Activated T-helper 17 cell treated with anti-CD3 and anti-CD28 coated beads, Interleukin-2, amount 50 U/mL, for 72 hours (primary cell): ENCODE measurements at regions not wholly inside any gene's neighbourhood (a gene's known extent, or its start where the extent isn't known, plus 50 kb on each side); places are given as distances from the start of the nearest gene placed in this dataset.

Source experiments
- ATAC-seq: fragments of 150-1000 bp; cut with Tn5 transposase; replicated peaks from 2 replicates; pipeline ENCODE4 v1.10.0; 2021; ENCODE audit warnings: mild to moderate bottlenecking, moderate library complexity
- H3K27ac Mint-ChIP-seq: one replicate; pipeline ENCODE4 v1.8.0; 2022; ENCODE audit warnings: mixed read lengths
- H3K27me3 Mint-ChIP-seq: one replicate; pipeline ENCODE4 v1.8.0; 2022; ENCODE audit warnings: mixed read lengths
- H3K36me3 Mint-ChIP-seq: one replicate; pipeline ENCODE4 v1.8.0; 2022; ENCODE audit warnings: low read depth, mild to moderate bottlenecking, mixed read lengths
- H3K4me1 Mint-ChIP-seq: one replicate; pipeline ENCODE4 v1.8.0; 2022; ENCODE audit warnings: mixed read lengths
- H3K4me3 Mint-ChIP-seq: one replicate; pipeline ENCODE4 v1.8.0; 2022; ENCODE audit warnings: mild to moderate bottlenecking, mixed read lengths
- H3K9me3 Mint-ChIP-seq: one replicate; pipeline ENCODE4 v1.8.0; 2022; ENCODE audit warnings: mixed read lengths

GRCh38 chr6:153616506-153616905, 422.5 kb upstream of the OPRM1 start:
- Mint-ChIP-seq H3K27ac (no peak overlapping the region), H3K4me1 (no peaks in the 10 kb centered on the region), H3K36me3 (no peaks in the 10 kb centered on the region), H3K9me3 (no peaks in the 10 kb centered on the region), H3K4me3 (no peak overlapping the region), H3K27me3 (no peaks in the 10 kb centered on the region)
- ATAC-seq, result no peak

DNA sequence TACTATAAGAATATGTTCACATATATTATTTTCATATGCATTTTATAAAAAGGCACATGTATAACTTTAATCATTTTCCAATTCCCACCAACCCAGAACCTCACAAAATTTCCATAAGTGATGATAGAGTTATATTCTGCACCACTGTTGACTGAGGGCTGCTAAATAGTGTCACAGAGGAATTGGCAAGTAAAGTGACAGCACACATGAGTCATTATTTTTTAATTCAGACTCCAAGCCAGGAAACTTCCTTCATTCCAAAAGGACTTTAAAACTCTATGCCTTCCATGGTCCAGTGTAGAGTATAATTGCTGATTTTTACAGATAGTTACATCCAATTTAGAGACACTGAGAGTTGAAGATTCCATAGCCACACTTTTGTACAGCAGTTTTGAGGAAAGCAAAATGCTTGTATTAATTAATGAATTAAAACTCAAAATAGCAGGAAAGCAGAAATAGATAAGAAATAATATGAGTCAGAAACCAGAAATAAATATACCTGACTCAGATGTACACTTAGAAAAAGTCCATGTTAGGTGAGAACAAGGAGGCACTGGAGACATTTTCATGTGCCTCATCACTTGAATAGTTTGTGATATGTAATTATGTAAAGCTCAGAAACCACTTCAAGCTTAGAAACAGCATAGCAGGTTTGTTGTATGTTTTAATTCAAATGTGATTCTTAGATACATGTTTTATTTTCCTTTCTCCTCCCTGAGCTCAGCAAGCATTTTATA, 425.2 kb upstream of the OPRM1 start:
- H3K4me3 Mint-ChIP-seq, result no peak overlapping the region
- H3K9me3 Mint-ChIP-seq, result no peaks in the 10 kb centered on the region
- no peaks in the 10 kb centered on the region for H3K4me1 Mint-ChIP-seq
- no peak for ATAC-seq
- no peaks in the 10 kb centered on the region for H3K27me3 Mint-ChIP-seq
- no peaks in the 10 kb centered on the region for H3K36me3 Mint-ChIP-seq
- H3K27ac Mint-ChIP-seq, result no peak overlapping the region

- H3K27ac Mint-ChIP-seq, result no peak overlapping the region
- H3K9me3 Mint-ChIP-seq, result peaks cover 7% of the 10 kb centered on the region
- no peak for ATAC-seq
- no peaks in the 10 kb centered on the region for H3K27me3 Mint-ChIP-seq
- H3K36me3 Mint-ChIP-seq, result no peaks in the 10 kb centered on the region
- H3K4me3 Mint-ChIP-seq, result no peak overlapping the region
- H3K4me1 Mint-ChIP-seq, result no peaks in the 10 kb centered on the region
Measured at GRCh38 chr6:153602401-153602800, 436.6 kb upstream of the OPRM1 start.

GRCh38 chr6:153599901-153600300, 439.1 kb upstream of the OPRM1 start:
- H3K4me1 Mint-ChIP-seq, result no peaks in the 10 kb centered on the region
- no peak for ATAC-seq
- peaks cover 8% of the 10 kb centered on the region for H3K9me3 Mint-ChIP-seq

DNA sequence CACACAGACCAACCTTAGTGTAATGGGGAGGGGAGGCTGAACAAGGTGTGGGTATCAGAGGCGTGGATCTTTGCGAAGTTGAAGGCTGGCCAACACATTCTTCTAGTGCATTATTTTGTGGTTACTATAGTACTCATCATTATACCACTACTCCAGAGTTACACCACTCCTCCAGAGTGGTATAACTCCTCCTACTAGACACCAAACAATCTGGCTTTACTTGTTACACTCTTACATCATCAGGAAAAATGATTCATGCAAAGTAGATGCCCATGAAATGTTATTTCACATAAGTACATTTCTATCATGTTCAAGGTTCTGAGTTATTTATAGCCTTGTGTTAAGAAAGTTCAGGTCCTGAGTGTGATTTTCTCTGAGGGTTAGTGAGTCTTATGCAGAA, 443.1 kb upstream of the OPRM1 start:
- H3K4me3 Mint-ChIP-seq, result no peak overlapping the region
- ATAC-seq, result no peak
- H3K27me3 Mint-ChIP-seq, result no peaks in the 10 kb centered on the region
- no peaks in the 10 kb centered on the region for H3K36me3 Mint-ChIP-seq
- H3K9me3 Mint-ChIP-seq, result peaks cover 11% of the 10 kb centered on the region
- no peak overlapping the region for H3K27ac Mint-ChIP-seq
- no peaks in the 10 kb centered on the region for H3K4me1 Mint-ChIP-seq

More at GRCh38 chr6:153599901-153600300, 439.1 kb upstream of the OPRM1 start:
- no peak overlapping the region for H3K27ac Mint-ChIP-seq
- no peaks in the 10 kb centered on the region for H3K36me3 Mint-ChIP-seq
- no peak overlapping the region for H3K4me3 Mint-ChIP-seq
- no peaks in the 10 kb centered on the region for H3K27me3 Mint-ChIP-seq

- H3K4me1 Mint-ChIP-seq, result no peaks in the 10 kb centered on the region
- H3K27ac Mint-ChIP-seq, result no peak overlapping the region
- H3K36me3 Mint-ChIP-seq, result no peaks in the 10 kb centered on the region
- no peak overlapping the region for H3K4me3 Mint-ChIP-seq
- H3K9me3 Mint-ChIP-seq, result peaks cover 11% of the 10 kb centered on the region
- no peaks in the 10 kb centered on the region for H3K27me3 Mint-ChIP-seq
- no peak for ATAC-seq
Measured at GRCh38 chr6:153594871-153595270, 444.2 kb upstream of the OPRM1 start.

GRCh38 chr6:153591159-153591558, 447.9 kb upstream of the OPRM1 start:
- no peaks in the 10 kb centered on the region for H3K4me1 Mint-ChIP-seq
- ATAC-seq, result no peak
- H3K27ac Mint-ChIP-seq, result no peak overlapping the region
- H3K9me3 Mint-ChIP-seq, result peaks cover 11% of the 10 kb centered on the region
- no peaks in the 10 kb centered on the region for H3K36me3 Mint-ChIP-seq
- H3K27me3 Mint-ChIP-seq, result no peaks in the 10 kb centered on the region
- H3K4me3 Mint-ChIP-seq, result no peak overlapping the region

GRCh38 chr6:153590411-153590810, 448.6 kb upstream of the OPRM1 start:
- Mint-ChIP-seq H3K36me3 (no peaks in the 10 kb centered on the region), H3K27ac (no peak overlapping the region)
- ATAC-seq, result no peak

DNA sequence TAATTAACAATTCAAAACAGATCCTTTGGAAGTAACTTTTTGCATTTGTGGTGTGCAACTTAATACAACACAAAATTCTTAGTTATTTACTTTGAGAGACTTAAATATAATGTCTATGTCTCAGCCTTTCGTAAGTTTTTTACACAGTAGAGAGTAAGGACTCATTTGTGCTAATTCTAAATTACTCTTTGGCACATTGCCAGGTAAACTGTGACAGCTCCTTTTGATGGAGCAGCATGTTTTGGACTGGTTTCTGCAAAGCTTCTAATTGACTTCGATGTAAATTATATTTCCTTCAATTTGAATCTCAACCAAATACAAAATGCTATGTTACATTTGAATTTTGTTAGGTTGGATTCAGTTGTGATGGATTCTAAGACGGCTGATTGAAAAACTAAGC, 450.7 kb upstream of the OPRM1 start:
- Mint-ChIP-seq H3K4me3 (no peak overlapping the region), H3K9me3 (no peaks in the 10 kb centered on the region), H3K4me1 (no peaks in the 10 kb centered on the region), H3K27me3 (no peaks in the 10 kb centered on the region), H3K36me3 (no peaks in the 10 kb centered on the region), H3K27ac (no peak overlapping the region)
- no peak for ATAC-seq

More at GRCh38 chr6:153590411-153590810, 448.6 kb upstream of the OPRM1 start:
- Mint-ChIP-seq H3K4me1 (no peaks in the 10 kb centered on the region), H3K9me3 (peaks cover 8% of the 10 kb centered on the region), H3K27me3 (no peaks in the 10 kb centered on the region), H3K4me3 (no peak overlapping the region)

GRCh38 chr6:153583685-153584084, 452.6 kb upstream of the RGS17 start:
- H3K4me3 Mint-ChIP-seq, result no peak overlapping the region
- no peak for ATAC-seq

DNA sequence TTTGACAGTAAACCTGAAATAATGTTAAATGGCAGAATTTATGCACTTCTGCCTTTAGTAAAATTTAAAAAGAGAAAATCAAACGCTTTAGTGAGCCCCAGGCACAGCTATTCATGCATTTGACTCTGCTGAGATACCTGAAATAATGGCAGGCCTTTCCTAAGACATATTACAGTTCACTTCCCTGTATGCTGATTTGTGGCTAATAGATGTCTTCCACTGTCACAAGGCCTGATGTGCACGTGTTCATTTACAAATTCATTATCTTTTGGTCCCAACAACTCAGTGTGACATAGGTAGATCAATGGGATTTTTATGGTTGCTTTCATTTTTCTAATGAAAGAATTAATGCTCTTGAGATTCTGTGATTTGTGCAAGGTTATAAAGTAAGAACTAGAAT, 449.7 kb upstream of the RGS17 start:
- Mint-ChIP-seq H3K27me3 (no peaks in the 10 kb centered on the region), H3K4me3 (no peak overlapping the region), H3K36me3 (no peaks in the 10 kb centered on the region), H3K4me1 (no peaks in the 10 kb centered on the region), H3K9me3 (peaks cover 3% of the 10 kb centered on the region), H3K27ac (no peak overlapping the region)
- no peak for ATAC-seq

More at GRCh38 chr6:153583685-153584084, 452.6 kb upstream of the RGS17 start:
- H3K27ac Mint-ChIP-seq, result no peak overlapping the region
- no peaks in the 10 kb centered on the region for H3K36me3 Mint-ChIP-seq
- no peaks in the 10 kb centered on the region for H3K4me1 Mint-ChIP-seq
- H3K9me3 Mint-ChIP-seq, result no peaks in the 10 kb centered on the region
- no peaks in the 10 kb centered on the region for H3K27me3 Mint-ChIP-seq

- H3K9me3 Mint-ChIP-seq, result peaks cover 3% of the 10 kb centered on the region
- no peak overlapping the region for H3K27ac Mint-ChIP-seq
- H3K4me3 Mint-ChIP-seq, result no peak overlapping the region
- H3K36me3 Mint-ChIP-seq, result no peaks in the 10 kb centered on the region
- H3K27me3 Mint-ChIP-seq, result no peaks in the 10 kb centered on the region
- H3K4me1 Mint-ChIP-seq, result no peaks in the 10 kb centered on the region
- ATAC-seq, result no peak
Measured at GRCh38 chr6:153575528-153575927, 444.4 kb upstream of the RGS17 start.

GRCh38 chr6:153574231-153574630, 443.1 kb upstream of the RGS17 start:
- no peak for ATAC-seq
- H3K9me3 Mint-ChIP-seq, result peaks cover 3% of the 10 kb centered on the region
- H3K4me3 Mint-ChIP-seq, result no peak overlapping the region
- no peaks in the 10 kb centered on the region for H3K27me3 Mint-ChIP-seq
- H3K4me1 Mint-ChIP-seq, result no peaks in the 10 kb centered on the region
- H3K36me3 Mint-ChIP-seq, result no peaks in the 10 kb centered on the region
- no peak overlapping the region for H3K27ac Mint-ChIP-seq

- H3K4me3 Mint-ChIP-seq, result no peak overlapping the region
- ATAC-seq, result no peak
- H3K4me1 Mint-ChIP-seq, result no peaks in the 10 kb centered on the region
Measured at GRCh38 chr6:153572371-153572770, 441.3 kb upstream of the RGS17 start.

GRCh38 chr6:153568628-153569027, 437.5 kb upstream of the RGS17 start:
- no peak overlapping the region for H3K27ac Mint-ChIP-seq
- ATAC-seq, result no peak
- H3K9me3 Mint-ChIP-seq, result no peaks in the 10 kb centered on the region
- no peaks in the 10 kb centered on the region for H3K4me1 Mint-ChIP-seq
- no peak overlapping the region for H3K4me3 Mint-ChIP-seq
- no peaks in the 10 kb centered on the region for H3K36me3 Mint-ChIP-seq
- no peaks in the 10 kb centered on the region for H3K27me3 Mint-ChIP-seq

More at GRCh38 chr6:153572371-153572770, 441.3 kb upstream of the RGS17 start:
- no peak overlapping the region for H3K27ac Mint-ChIP-seq
- no peaks in the 10 kb centered on the region for H3K27me3 Mint-ChIP-seq
- no peaks in the 10 kb centered on the region for H3K9me3 Mint-ChIP-seq
- H3K36me3 Mint-ChIP-seq, result no peaks in the 10 kb centered on the region

DNA sequence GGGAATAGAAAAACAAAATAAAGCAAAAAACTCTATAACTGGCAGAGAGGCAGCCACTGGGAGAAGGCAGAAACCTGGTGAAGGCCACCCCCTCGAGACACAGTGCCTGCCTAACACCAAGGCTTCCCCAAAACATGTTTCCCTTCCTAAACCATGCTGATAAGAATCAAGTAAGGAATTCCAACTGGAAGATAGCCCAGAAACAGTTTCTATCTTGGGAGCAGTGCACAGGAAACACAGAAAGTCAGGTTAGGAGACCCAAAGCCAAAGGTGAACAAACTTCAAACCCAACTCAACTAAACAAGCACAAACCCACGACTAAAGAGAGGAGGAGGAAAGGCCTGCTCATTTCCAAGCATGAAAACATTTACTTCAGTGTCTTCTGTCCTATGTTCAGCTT, 433.7 kb upstream of the RGS17 start:
- no peak for ATAC-seq
- Mint-ChIP-seq H3K27ac (no peak overlapping the region), H3K27me3 (no peaks in the 10 kb centered on the region)

More for the DNA sequence above, 433.7 kb upstream of the RGS17 start:
- no peaks in the 10 kb centered on the region for H3K36me3 Mint-ChIP-seq
- H3K4me3 Mint-ChIP-seq, result no peak overlapping the region
- H3K4me1 Mint-ChIP-seq, result no peaks in the 10 kb centered on the region
- H3K9me3 Mint-ChIP-seq, result peaks cover 5% of the 10 kb centered on the region
